ENCODE measurements at regions not wholly inside any gene's neighbourhood (a gene's known extent, or its start where the extent isn't known, plus 50 kb on each side); places are given as distances from the start of the nearest gene placed in this dataset.

- no peak for DNase-seq (ENCODE audit: low read depth, low spot score)
- no peaks in the 10 kb centered on the region for H3K9me3 ChIP-seq (ENCODE audit: control insufficient read depth, insufficient read depth, low read length)
- H3K27me3 ChIP-seq (ENCODE audit: control insufficient read depth, insufficient read depth, low read length) = no peaks in the 10 kb centered on the region
- no peak overlapping the region for H3K27ac ChIP-seq (ENCODE audit: low read depth, low read length)
- POLR2A ChIA-PET = no interaction called here
- CTCF ChIA-PET = no interaction called here
- no peak for TF ChIP-seq CTCF (IDR thresholded peaks at IDR 0.05; ENCODE audit: low read depth, low read length)
- no peak overlapping the region for H3K4me3 ChIP-seq (ENCODE audit: low read depth, low read length)
These were observed 111.9 kb downstream of the FGF9 start for GRCh38 chr13:21782736-21783135.

- Histone ChIP-seq H3K9me3 (ENCODE audit: control insufficient read depth, insufficient read depth, low read length) (no peaks in the 10 kb centered on the region), H3K27ac (ENCODE audit: low read depth, low read length) (no peak overlapping the region), H3K27me3 (ENCODE audit: control insufficient read depth, insufficient read depth, low read length) (no peaks in the 10 kb centered on the region), H3K4me3 (ENCODE audit: low read depth, low read length) (no peak overlapping the region)
- no peak for DNase-seq (ENCODE audit: low read depth, low spot score)
- POLR2A ChIA-PET = no interaction called here
- no peak for TF ChIP-seq CTCF (IDR thresholded peaks at IDR 0.05; ENCODE audit: low read depth, low read length)
- CTCF ChIA-PET = no interaction called here
These were observed 115.1 kb downstream of the FGF9 start for GRCh38 chr13:21785990-21786389.

GRCh38 chr13:21796066-21796465, 125.2 kb downstream of the FGF9 start:
- Histone ChIP-seq H3K27ac (ENCODE audit: low read depth, low read length) (no peak overlapping the region), H3K4me3 (ENCODE audit: low read depth, low read length) (no peak overlapping the region), H3K27me3 (ENCODE audit: control insufficient read depth, insufficient read depth, low read length) (no peaks in the 10 kb centered on the region), H3K9me3 (ENCODE audit: control insufficient read depth, insufficient read depth, low read length) (no peaks in the 10 kb centered on the region; the same call in none of the 2 replicates)
- CTCF ChIA-PET = no interaction called here
- TF ChIP-seq CTCF (IDR thresholded peaks at IDR 0.05; ENCODE audit: low read depth, low read length) = no peak
- POLR2A ChIA-PET = no interaction called here
- no peak for DNase-seq (ENCODE audit: low read depth, low spot score)

- H3K27ac ChIP-seq (ENCODE audit: low read depth, low read length) = no peak overlapping the region
- H3K27me3 ChIP-seq (ENCODE audit: control insufficient read depth, insufficient read depth, low read length) = no peaks in the 10 kb centered on the region
- H3K9me3 ChIP-seq (ENCODE audit: control insufficient read depth, insufficient read depth, low read length) = no peaks in the 10 kb centered on the region; the same call in 1 of the 2 replicates
- no peak for DNase-seq (ENCODE audit: low read depth, low spot score)
- ChIA-PET POLR2A (no interaction called here), CTCF (no interaction called here)
- TF ChIP-seq CTCF (IDR thresholded peaks at IDR 0.05; ENCODE audit: low read depth, low read length) = no peak
- no peak overlapping the region for H3K4me3 ChIP-seq (ENCODE audit: low read depth, low read length)
These were observed 126.1 kb downstream of the FGF9 start for GRCh38 chr13:21796775-21797514.

- Histone ChIP-seq H3K4me3 (ENCODE audit: low read depth, low read length) (no peak overlapping the region), H3K9me3 (ENCODE audit: control insufficient read depth, insufficient read depth, low read length) (no peaks in the 10 kb centered on the region; the same call in 1 of the 2 replicates), H3K27ac (ENCODE audit: low read depth, low read length) (no peak overlapping the region), H3K27me3 (ENCODE audit: control insufficient read depth, insufficient read depth, low read length) (no peaks in the 10 kb centered on the region)
- CTCF ChIA-PET = no interaction called here
- POLR2A ChIA-PET = no interaction called here
- DNase-seq (ENCODE audit: low read depth, low spot score) = no peak
- no peak for TF ChIP-seq CTCF (IDR thresholded peaks at IDR 0.05; ENCODE audit: low read depth, low read length)
These were observed 126.9 kb downstream of the FGF9 start for GRCh38 chr13:21797736-21798135.

Data from AG04450 (cell line).